ENCODE measurements at regions not wholly inside any gene's neighbourhood (a gene's known extent, or its start where the extent isn't known, plus 50 kb on each side); places are given as distances from the start of the nearest gene placed in this dataset.

DNA sequence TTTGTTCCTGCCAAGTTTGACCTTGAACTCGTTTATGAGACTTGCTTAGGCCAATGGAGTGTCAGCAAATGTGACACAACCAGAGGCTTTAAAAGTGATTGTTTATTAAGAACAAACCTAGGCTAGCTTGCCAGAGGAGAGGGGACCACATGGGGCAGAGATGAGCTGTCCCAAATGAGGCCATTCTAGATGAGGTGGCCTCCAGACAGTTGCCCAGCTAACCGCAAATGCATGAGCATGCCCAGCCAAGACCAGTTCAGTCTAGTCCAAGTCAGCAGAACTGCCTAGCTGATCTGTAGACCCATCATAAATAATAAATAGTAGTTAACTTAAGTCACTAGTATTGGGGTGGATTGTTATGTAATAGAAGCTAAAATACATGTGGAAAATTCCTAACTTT lies 172.8 kb upstream of the DYRK2 start:
- SMC1A ChIA-PET (ENCODE audit: uncharacterized antibody, unreplicated experiment): no interaction called here
- POLR2A ChIA-PET: no interaction called here
- 50% methylated on average over 2 of the region's 2 CpGs for WGBS (ENCODE audit: insufficient coverage, insufficient replicate concordance, low lambda C conversion rate, missing lambda C conversion rate)
- H3K4me2 ChIP-seq (ENCODE audit: control insufficient read depth, insufficient read depth): no peak overlapping the region
- no peak overlapping the region for H2AFZ ChIP-seq (ENCODE audit: control insufficient read depth, low read depth, low read length)
- no peaks in the 10 kb centered on the region for H3K79me2 ChIP-seq (ENCODE audit: control insufficient read depth, insufficient read depth, low read length)
- H3K27me3 ChIP-seq (replicated peaks in 1 of 2; ENCODE audit: control insufficient read depth in 2 of 2, insufficient read depth in 2 of 2, low read length in 1 of 2): no peaks in the 10 kb centered on the region
- DNase-seq (ENCODE audit: low read depth, low spot score) (no peak), ATAC-seq (no peak), FAIRE-seq (no peak)
- no peak overlapping the region for H3K4me3 ChIP-seq
- no peak for TF ChIP-seq FOXM1 (IDR thresholded peaks at IDR 0.05; ENCODE audit: low read depth, low read length)
- TF ChIP-seq, protein P1, sequence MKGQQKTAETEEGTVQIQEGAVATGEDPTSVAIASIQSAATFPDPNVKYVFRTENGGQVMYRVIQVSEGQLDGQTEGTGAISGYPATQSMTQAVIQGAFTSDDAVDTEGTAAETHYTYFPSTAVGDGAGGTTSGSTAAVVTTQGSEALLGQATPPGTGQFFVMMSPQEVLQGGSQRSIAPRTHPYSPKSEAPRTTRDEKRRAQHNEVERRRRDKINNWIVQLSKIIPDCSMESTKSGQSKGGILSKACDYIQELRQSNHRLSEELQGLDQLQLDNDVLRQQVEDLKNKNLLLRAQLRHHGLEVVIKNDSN (IDR thresholded peaks at IDR 0.05; ENCODE audit: borderline replicate concordance, extremely low read length, insufficient read depth, low read depth, low read length): no peak
- TF ChIP-seq ZZZ3 (IDR thresholded peaks at IDR 0.05; ENCODE audit: control insufficient read depth, insufficient read length, low read depth): no peak
- no peak for TF ChIP-seq BHLHE40 (IDR thresholded peaks at IDR 0.05; ENCODE audit: borderline replicate concordance in 1 of 2, low read depth in 2 of 2, low read length in 1 of 2)
- TF ChIP-seq EZH2 (IDR thresholded peaks at IDR 0.05; ENCODE audit: borderline replicate concordance, control insufficient read depth, low read depth, low read length): no peak
- TF ChIP-seq BRCA1 (IDR thresholded peaks at IDR 0.05; ENCODE audit: low read depth, low read length): no peak
- TF ChIP-seq BMI1 (IDR thresholded peaks at IDR 0.05; ENCODE audit: borderline replicate concordance): no peak
- TF ChIP-seq, protein P2, sequence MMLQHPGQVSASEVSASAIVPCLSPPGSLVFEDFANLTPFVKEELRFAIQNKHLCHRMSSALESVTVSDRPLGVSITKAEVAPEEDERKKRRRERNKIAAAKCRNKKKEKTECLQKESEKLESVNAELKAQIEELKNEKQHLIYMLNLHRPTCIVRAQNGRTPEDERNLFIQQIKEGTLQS (IDR thresholded peaks at IDR 0.05; ENCODE audit: borderline replicate concordance, extremely low read depth, low read depth, low read length): no peak
- no peak for TF ChIP-seq MTA3 (IDR thresholded peaks at IDR 0.05; ENCODE audit: borderline replicate concordance, low read length)
- no peaks in the 10 kb centered on the region for H3K4me1 ChIP-seq (ENCODE audit: control insufficient read depth, insufficient read depth, low read length)
- CTCF ChIA-PET: interaction anchor here (0.5 to 1.5 kb wide), 2 partner anchors 10 to 14 kb away, joined by 4 read pairs; no protein-coding TSS in a partner anchor
- H4K20me1 ChIP-seq (ENCODE audit: control insufficient read depth, insufficient read depth): no peaks in the 10 kb centered on the region
- in situ Hi-C loops (cut with MboI): no loop called here
- no peak overlapping the region for H3K9ac ChIP-seq (ENCODE audit: control insufficient read depth, insufficient read depth, low read length)
- BruUV-seq (replicated peaks): no TSS peak
- H3K36me3 ChIP-seq (ENCODE audit: control insufficient read depth in 2 of 2, insufficient read depth in 2 of 2, low read length in 1 of 2): no peaks in the 10 kb centered on the region
- RAD21 ChIA-PET (ENCODE audit: unreplicated experiment): no interaction called here
- no peaks in the 10 kb centered on the region for H3K9me3 ChIP-seq (replicated peaks; ENCODE audit: control insufficient read depth, insufficient read depth, low read length)
- intact Hi-C loops (cut with micrococcal nuclease; ENCODE audit: unreplicated experiment): no loop called here
- no peak overlapping the region for H3K27ac ChIP-seq (ENCODE audit: control insufficient read depth, insufficient read depth)

All from GM12878 (cell line).